Mesothelial cell of epicardium (in vitro differentiated cells): ENCODE measurements at regions not wholly inside any gene's neighbourhood (a gene's known extent, or its start where the extent isn't known, plus 50 kb on each side); places are given as distances from the start of the nearest gene placed in this dataset.
"Not testable (repeated sequence)": the region's sequence is repeated elsewhere in the genome, so short reads cannot be mapped to it uniquely, and the experiment has no call there.

Experiments
- DNase-seq, 2 experiments: peaks; one replicate each; pipeline ENCODE4 v3.0.0; 2021; ENCODE audit warnings: low spot score in 2 of 2; ENCODE audit not compliant: unreplicated experiment in 2 of 2
- H3K27ac Mint-ChIP-seq: 2 replicates; pipeline ENCODE4 v1.8.0; 2021; ENCODE audit warnings: mixed read lengths
- H3K27me3 Mint-ChIP-seq: 2 replicates; pipeline ENCODE4 v1.8.0; 2021; ENCODE audit warnings: low read depth, mixed read lengths
- H3K36me3 Mint-ChIP-seq: 2 replicates; pipeline ENCODE4 v1.8.0; 2021; ENCODE audit warnings: mixed read lengths
- H3K4me1 Mint-ChIP-seq: 2 replicates; pipeline ENCODE4 v1.8.0; 2021; ENCODE audit warnings: mixed read lengths
- H3K4me3 Mint-ChIP-seq: 2 replicates; pipeline ENCODE4 v1.8.0; 2021; ENCODE audit warnings: mild to moderate bottlenecking, moderate library complexity, mixed read lengths
- H3K9me3 Mint-ChIP-seq: 2 replicates; pipeline ENCODE4 v1.8.0; 2021; ENCODE audit warnings: mixed read lengths
- TF ChIP-seq, protein P1 (sequence below): fragments of 200-600 bp; sonication (generic); IDR thresholded peaks from one replicate; pipeline ENCODE4 v1.5.0; 2021; ENCODE audit warnings: antibody characterized with exemption; ENCODE audit not compliant: unreplicated experiment

DNA sequence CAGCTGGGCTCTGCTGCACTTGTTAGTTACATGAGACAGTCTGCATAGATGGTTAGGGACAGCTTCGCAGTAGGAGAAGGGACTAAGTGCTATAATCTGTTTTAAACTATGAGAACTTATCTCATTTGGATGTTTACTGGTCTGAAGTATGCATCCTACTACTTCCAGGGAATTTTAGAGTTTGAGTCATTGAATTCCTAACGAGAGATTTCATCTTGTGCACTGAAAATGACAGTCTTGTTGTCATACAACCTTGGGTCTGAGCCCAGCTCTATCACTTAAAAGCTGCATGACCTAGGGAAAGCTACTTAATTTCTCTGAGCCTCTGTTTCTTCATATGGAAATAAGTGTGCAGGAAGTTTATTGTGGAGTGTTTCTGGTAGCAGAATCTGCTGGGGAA is 78.4 kb downstream of the TRIM43 start:
- H3K4me1 Mint-ChIP-seq: no peaks in the 10 kb centered on the region
- peaks cover 68% of the 10 kb centered on the region for H3K27me3 Mint-ChIP-seq
- TF ChIP-seq, protein P1, sequence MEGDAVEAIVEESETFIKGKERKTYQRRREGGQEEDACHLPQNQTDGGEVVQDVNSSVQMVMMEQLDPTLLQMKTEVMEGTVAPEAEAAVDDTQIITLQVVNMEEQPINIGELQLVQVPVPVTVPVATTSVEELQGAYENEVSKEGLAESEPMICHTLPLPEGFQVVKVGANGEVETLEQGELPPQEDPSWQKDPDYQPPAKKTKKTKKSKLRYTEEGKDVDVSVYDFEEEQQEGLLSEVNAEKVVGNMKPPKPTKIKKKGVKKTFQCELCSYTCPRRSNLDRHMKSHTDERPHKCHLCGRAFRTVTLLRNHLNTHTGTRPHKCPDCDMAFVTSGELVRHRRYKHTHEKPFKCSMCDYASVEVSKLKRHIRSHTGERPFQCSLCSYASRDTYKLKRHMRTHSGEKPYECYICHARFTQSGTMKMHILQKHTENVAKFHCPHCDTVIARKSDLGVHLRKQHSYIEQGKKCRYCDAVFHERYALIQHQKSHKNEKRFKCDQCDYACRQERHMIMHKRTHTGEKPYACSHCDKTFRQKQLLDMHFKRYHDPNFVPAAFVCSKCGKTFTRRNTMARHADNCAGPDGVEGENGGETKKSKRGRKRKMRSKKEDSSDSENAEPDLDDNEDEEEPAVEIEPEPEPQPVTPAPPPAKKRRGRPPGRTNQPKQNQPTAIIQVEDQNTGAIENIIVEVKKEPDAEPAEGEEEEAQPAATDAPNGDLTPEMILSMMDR: no peak
- H3K4me3 Mint-ChIP-seq: no peak overlapping the region
- no peak overlapping the region for H3K27ac Mint-ChIP-seq
- no peak for DNase-seq
- no peaks in the 10 kb centered on the region for H3K36me3 Mint-ChIP-seq
- no peaks in the 10 kb centered on the region for H3K9me3 Mint-ChIP-seq

DNA sequence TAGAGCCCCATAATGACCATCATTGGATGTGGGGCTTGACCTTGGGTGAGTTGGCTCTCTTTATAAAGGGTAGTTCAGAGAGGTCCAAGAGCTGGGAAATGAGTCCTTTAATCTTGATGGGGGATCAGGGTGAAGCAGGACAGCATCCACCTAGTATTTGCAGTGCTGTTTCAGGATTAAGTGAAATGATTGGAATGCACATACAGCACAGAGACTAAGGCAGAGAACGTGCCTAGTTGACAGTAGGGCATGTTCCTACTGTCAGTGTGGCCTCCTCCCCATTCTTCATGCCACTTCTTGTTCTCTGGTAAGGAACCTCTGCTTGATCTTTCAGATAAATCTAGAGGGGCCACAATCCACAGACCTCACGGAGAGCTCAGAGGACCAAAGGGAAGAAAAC is 78.9 kb downstream of the TRIM43 start:
- TF ChIP-seq, protein P1: no peak
- Mint-ChIP-seq H3K9me3 (no peaks in the 10 kb centered on the region), H3K27ac (no peak overlapping the region), H3K4me3 (no peak overlapping the region), H3K4me1 (no peaks in the 10 kb centered on the region), H3K36me3 (no peaks in the 10 kb centered on the region), H3K27me3 (peaks cover 70% of the 10 kb centered on the region)
- no peak for DNase-seq

DNA sequence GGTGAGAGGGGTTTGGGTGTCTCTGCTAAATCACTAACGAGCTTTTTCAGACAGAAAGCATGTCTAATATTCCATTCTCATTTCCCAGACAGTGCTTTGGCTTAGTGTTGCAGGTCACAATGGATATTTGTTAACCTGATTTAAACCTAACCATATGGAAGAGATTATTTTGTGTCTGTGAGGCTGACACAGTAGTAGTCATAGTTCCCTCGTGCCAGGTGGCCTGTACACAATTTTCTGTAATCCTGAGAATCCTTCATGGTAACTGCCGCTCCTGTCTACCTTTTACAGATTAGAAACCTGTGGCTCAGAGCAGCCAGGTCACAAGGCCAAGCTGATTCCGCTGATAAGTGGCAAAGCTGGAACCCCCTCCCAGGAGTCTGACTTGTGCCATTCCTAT is 79.4 kb downstream of the TRIM43 start:
- H3K27ac Mint-ChIP-seq, H3K36me3 Mint-ChIP-seq, H3K9me3 Mint-ChIP-seq, H3K4me1 Mint-ChIP-seq, DNase-seq, H3K4me3 Mint-ChIP-seq: not testable (repeated sequence)
- peaks cover 71% of the 10 kb centered on the region for H3K27me3 Mint-ChIP-seq

DNA sequence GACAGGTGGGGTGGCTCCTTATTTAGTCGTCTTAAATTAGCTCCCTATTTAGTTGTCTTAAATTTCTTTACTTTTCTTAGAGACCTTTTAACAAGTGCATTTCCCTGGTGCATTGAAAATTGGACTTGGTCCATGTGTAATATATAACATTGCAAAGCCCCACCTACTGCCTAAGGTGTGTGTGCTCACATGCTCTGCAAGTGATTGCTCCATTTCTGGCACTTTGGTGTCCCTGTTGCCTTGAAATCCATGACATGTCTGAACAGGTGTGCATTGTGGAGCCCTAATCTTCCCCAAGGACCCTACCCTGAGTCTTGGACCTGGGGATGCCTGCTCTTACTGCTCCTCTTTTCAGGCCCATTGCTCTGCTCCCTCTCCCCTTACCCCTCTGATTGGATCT is 80.2 kb downstream of the TRIM43 start:
- not testable (repeated sequence) for H3K4me3 Mint-ChIP-seq, H3K9me3 Mint-ChIP-seq, H3K4me1 Mint-ChIP-seq, H3K36me3 Mint-ChIP-seq, H3K27ac Mint-ChIP-seq, DNase-seq
- peaks cover 71% of the 10 kb centered on the region for H3K27me3 Mint-ChIP-seq

DNA sequence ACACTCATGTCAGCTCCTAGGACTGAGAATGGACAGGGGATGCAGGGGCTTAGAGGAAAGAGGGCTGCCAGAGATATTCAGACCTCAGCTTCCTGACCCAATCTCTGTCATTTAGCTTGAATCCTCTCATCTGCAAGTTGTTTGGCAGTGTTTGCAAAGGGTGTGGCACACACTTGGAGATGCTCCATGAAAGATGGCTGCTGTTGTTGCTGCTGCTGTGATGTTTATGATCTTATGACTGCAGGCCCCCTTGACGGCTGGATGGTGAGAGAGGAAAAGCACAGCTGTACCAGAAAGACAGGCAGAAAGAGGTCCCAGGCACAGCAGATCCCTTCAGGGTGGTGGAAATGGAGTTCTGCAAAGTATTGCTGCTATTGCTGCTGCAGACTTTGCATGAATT is 80.7 kb downstream of the TRIM43 start:
- H3K4me1 Mint-ChIP-seq, H3K36me3 Mint-ChIP-seq, DNase-seq, H3K9me3 Mint-ChIP-seq, H3K27ac Mint-ChIP-seq, H3K4me3 Mint-ChIP-seq: not testable (repeated sequence)
- H3K27me3 Mint-ChIP-seq: peaks cover 71% of the 10 kb centered on the region

DNA sequence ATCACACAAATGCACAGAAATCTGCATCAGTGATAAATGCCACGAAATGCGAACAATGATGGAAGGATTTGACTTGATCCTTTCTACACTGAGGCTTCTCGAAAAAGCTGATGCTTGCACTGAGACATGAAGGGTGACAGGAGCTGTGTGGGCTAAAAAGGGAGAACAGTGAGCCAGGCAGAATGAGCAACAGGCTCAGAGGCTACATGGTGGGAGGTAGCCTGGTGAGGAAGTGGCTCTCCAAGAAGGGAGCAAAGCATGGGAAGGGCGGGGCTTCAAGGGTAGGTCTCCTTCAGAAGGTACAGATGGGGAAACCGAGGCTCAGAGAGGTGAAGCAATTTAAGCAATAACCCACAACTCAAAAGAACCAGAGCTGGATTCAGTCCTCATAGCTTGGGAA is 82.4 kb downstream of the TRIM43 start:
- H3K27me3 Mint-ChIP-seq: peaks cover 70% of the 10 kb centered on the region
- no peaks in the 10 kb centered on the region for H3K36me3 Mint-ChIP-seq
- no peaks in the 10 kb centered on the region for H3K4me1 Mint-ChIP-seq
- H3K27ac Mint-ChIP-seq: no peak overlapping the region
- no peaks in the 10 kb centered on the region for H3K9me3 Mint-ChIP-seq
- no peak for DNase-seq
- H3K4me3 Mint-ChIP-seq: no peak overlapping the region
- TF ChIP-seq, protein P1: no peak

DNA sequence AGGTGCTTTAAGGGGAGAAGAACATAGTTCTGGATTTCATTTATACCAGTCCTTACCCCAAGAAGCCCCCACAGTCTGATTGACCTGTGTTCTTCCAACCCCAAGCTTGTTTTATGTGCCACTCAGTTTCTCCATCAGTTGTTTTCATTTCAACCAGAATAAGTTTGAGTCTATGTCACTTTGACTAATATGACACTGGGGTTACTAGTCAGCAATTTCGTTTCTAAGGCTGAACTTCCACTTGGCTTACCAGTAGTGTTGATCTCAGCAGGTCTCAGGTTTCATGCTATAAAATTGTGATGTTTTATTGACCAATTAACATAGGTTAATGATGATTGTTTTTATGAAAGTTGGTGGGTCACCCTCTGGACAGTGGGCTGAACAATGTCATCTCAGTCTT is 84.8 kb downstream of the TRIM43 start:
- not testable (repeated sequence) for H3K4me1 Mint-ChIP-seq, DNase-seq, H3K4me3 Mint-ChIP-seq, H3K27ac Mint-ChIP-seq, H3K9me3 Mint-ChIP-seq, H3K36me3 Mint-ChIP-seq
- peaks cover 76% of the 10 kb centered on the region for H3K27me3 Mint-ChIP-seq

DNA sequence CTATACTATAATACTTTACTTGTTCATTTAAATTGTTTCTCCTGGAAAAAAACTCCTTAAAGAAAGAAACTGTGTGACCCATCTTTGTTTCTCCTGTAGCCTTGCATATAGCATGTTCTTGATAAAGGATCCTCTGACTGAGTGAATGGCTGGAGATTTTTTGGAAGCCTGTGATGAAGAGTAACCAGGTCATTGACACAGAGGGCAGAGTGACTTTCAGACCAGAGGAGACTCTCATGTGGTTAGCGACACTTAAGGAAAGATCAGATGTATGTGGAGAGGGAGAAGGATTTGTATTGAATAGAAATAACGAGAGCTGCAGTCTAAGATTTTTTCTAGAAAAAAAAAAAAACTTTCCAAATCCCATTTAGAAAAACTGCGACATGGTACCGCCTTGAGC is 85.5 kb downstream of the TRIM43 start:
- TF ChIP-seq, protein P1: no peak
- no peaks in the 10 kb centered on the region for H3K36me3 Mint-ChIP-seq
- H3K9me3 Mint-ChIP-seq: no peaks in the 10 kb centered on the region
- no peak overlapping the region for H3K4me3 Mint-ChIP-seq
- H3K27ac Mint-ChIP-seq: no peak overlapping the region
- H3K27me3 Mint-ChIP-seq: peaks cover 80% of the 10 kb centered on the region
- DNase-seq: no peak
- peaks cover 2% of the 10 kb centered on the region for H3K4me1 Mint-ChIP-seq

DNA sequence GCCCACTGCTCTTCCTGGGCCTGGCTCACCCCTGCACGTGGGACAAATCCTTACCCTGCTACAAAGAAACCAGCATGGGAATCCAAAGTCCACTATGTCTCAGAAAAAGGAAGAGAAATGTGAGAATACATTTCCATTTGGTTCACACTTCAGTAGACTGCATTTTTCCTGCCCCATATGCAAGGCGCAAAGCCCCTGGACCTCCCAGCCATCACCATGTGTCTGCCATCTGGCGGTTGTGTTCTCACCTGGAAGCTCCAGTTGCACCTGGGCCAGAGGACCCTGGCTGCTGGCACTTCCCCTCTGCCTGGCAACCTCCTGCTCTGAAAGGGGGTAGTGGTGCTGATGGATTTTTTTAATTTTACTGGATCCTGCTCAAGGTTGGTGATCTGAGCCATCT is 86.0 kb downstream of the TRIM43 start:
- peaks cover 79% of the 10 kb centered on the region for H3K27me3 Mint-ChIP-seq

DNA sequence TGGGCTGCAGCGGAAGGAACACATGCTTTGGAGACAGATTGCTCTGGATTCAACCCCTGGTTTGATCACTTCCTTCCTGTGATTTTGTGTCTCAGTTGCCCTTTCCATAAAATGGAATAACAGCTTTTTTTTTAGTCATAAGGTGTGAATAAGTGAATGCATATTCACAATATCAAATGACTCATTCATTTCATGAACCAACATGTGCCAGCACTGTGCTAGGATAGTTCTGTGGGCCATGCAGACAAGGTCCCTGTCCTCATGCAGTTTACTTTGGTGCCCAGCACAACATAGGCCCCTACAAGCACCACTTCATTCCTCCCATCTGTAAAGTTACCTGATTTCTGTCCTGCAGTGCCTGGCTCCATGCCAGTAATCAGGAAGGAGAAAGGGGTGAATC is 89.4 kb downstream of the TRIM43 start:
- H3K27ac Mint-ChIP-seq: not testable (repeated sequence)

More for the DNA sequence above, 86.0 kb downstream of the TRIM43 start:
- not testable (repeated sequence) for H3K36me3 Mint-ChIP-seq, H3K9me3 Mint-ChIP-seq, DNase-seq, H3K27ac Mint-ChIP-seq, H3K4me1 Mint-ChIP-seq, H3K4me3 Mint-ChIP-seq

DNA sequence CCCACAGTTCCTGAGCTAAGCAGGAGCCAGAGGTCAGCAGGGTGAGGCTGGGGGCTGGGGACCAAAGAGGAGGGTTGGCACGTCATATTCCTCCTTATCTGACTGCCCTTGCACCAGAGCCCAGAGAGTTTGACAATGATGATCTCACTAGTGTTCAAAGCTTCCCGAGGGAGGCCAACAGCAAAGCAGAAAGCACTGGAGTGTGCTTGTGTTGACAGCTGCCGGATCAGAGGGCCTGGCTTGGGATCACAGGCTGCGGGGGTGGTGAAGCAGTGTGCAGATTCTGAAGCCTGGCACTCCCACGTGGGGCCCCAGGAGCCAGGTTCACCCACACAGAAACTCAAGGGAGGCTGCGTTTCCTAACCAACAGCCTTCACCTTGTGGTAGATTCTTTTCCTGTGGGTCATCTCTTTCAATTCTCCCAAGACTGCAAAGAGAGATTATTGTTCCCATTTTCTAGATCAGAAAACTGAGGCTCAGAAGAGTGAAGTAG is 89.8 kb downstream of the TRIM43 start:
- not testable (repeated sequence) for H3K36me3 Mint-ChIP-seq, H3K4me3 Mint-ChIP-seq

More for the DNA sequence above, 89.4 kb downstream of the TRIM43 start:
- H3K27me3 Mint-ChIP-seq: peaks cover 68% of the 10 kb centered on the region
- H3K9me3 Mint-ChIP-seq, DNase-seq, H3K4me3 Mint-ChIP-seq, H3K36me3 Mint-ChIP-seq: not testable (repeated sequence)
- H3K4me1 Mint-ChIP-seq: peaks cover 12% of the 10 kb centered on the region

More for the DNA sequence above, 89.8 kb downstream of the TRIM43 start:
- DNase-seq, H3K27ac Mint-ChIP-seq, H3K9me3 Mint-ChIP-seq: not testable (repeated sequence)
- H3K4me1 Mint-ChIP-seq: peaks cover 14% of the 10 kb centered on the region
- peaks cover 67% of the 10 kb centered on the region for H3K27me3 Mint-ChIP-seq
